ENCODE measurements at regions not wholly inside any gene's neighbourhood (a gene's known extent, or its start where the extent isn't known, plus 50 kb on each side); places are given as distances from the start of the nearest gene placed in this dataset.

- ChIA-PET POLR2A (no interaction called here), CTCF (no interaction called here)
- no peaks in the 10 kb centered on the region for H3K9me3 Mint-ChIP-seq (ENCODE audit: insufficient read depth)
- H3K27ac Mint-ChIP-seq: no peak overlapping the region
- no peak for DNase-seq
- no peak overlapping the region for H3K27ac ChIP-seq (ENCODE audit: low read length in 2 of 2)
- H3K4me3 Mint-ChIP-seq: no peak overlapping the region
- ATAC-seq (ENCODE audit: low read depth): no peak
- H3K4me1 ChIP-seq (ENCODE audit: control insufficient read depth in 2 of 2, insufficient read depth in 2 of 2, low read length in 2 of 2): peaks cover 0 to 3% of the 10 kb centered on the region in 2 donors
- no peak for TF ChIP-seq EZH2 (IDR thresholded peaks at IDR 0.05; ENCODE audit: borderline replicate concordance, insufficient read depth, low read depth, low read length, poor library complexity, severe bottlenecking)
- TF ChIP-seq CTCF (IDR thresholded peaks at IDR 0.05): no peak
- H3K4me2 ChIP-seq (replicated peaks; ENCODE audit: low read depth, low read length, poor library complexity, severe bottlenecking): no peak overlapping the region
- 75% methylated on average over 1 of the region's 2 CpGs for WGBS (ENCODE audit: insufficient coverage)
- H3K9me3 ChIP-seq (ENCODE audit: control extremely low read depth in 1 of 3, control insufficient read depth in 2 of 3, insufficient read depth in 1 of 3, low read length in 2 of 3): no peaks in the 10 kb centered on the region
- no peaks in the 10 kb centered on the region for H3K27me3 Mint-ChIP-seq
- no peaks in the 10 kb centered on the region for H3K36me3 ChIP-seq (replicated peaks in 1 of 2; ENCODE audit: control extremely low read depth in 1 of 2, control insufficient read depth in 1 of 2, extremely low read depth in 1 of 2, insufficient read depth in 2 of 2, low read length in 1 of 2)
- H2AFZ ChIP-seq (ENCODE audit: insufficient read depth, low read depth, low read length, poor library complexity, severe bottlenecking): no peak overlapping the region
- H4K20me1 ChIP-seq (ENCODE audit: control insufficient read depth, insufficient read depth, low read length, poor library complexity, severe bottlenecking): no peaks in the 10 kb centered on the region
- H3K9ac ChIP-seq (ENCODE audit: low read length): no peak overlapping the region
- H3K4me3 ChIP-seq (ENCODE audit: control extremely low read depth in 1 of 5, extremely low read depth in 1 of 5, insufficient read depth in 1 of 5, low read depth in 2 of 5, low read length in 4 of 5): no peak overlapping the region
- peaks cover 5% of the 10 kb centered on the region for H3K4me1 Mint-ChIP-seq
- intact Hi-C loops (cut with micrococcal nuclease): no loop called here
- H3K27me3 ChIP-seq (replicated peaks in 1 of 4; ENCODE audit: control extremely low read depth in 1 of 4, control insufficient read depth in 3 of 4, insufficient read depth in 4 of 4, low read length in 3 of 4): no peaks in the 10 kb centered on the region
- no peaks in the 10 kb centered on the region for H3K79me2 ChIP-seq (ENCODE audit: control insufficient read depth, insufficient read depth, low read length)
Measured at GRCh38 chr3:102189541-102189940, 245.3 kb upstream of the ZPLD1 start.

- no peaks in the 10 kb centered on the region for H3K9me3 ChIP-seq (ENCODE audit: control extremely low read depth in 1 of 3, control insufficient read depth in 2 of 3, insufficient read depth in 1 of 3, low read length in 2 of 3)
- peaks cover 5% of the 10 kb centered on the region for H3K4me1 Mint-ChIP-seq
- no peak overlapping the region for H3K4me3 Mint-ChIP-seq
- H3K36me3 ChIP-seq (replicated peaks in 1 of 2; ENCODE audit: control extremely low read depth in 1 of 2, control insufficient read depth in 1 of 2, extremely low read depth in 1 of 2, insufficient read depth in 2 of 2, low read length in 1 of 2): no peaks in the 10 kb centered on the region
- CTCF ChIA-PET: no interaction called here
- POLR2A ChIA-PET: no interaction called here
- no peak overlapping the region for H3K9ac ChIP-seq (ENCODE audit: low read length)
- H3K27me3 Mint-ChIP-seq: no peaks in the 10 kb centered on the region
- no peaks in the 10 kb centered on the region for H3K27me3 ChIP-seq (replicated peaks in 1 of 4; ENCODE audit: control extremely low read depth in 1 of 4, control insufficient read depth in 3 of 4, insufficient read depth in 4 of 4, low read length in 3 of 4)
- ATAC-seq (ENCODE audit: low read depth) (no peak), DNase-seq (no peak)
- no peaks in the 10 kb centered on the region for H4K20me1 ChIP-seq (ENCODE audit: control insufficient read depth, insufficient read depth, low read length, poor library complexity, severe bottlenecking)
- no peak overlapping the region for H3K4me2 ChIP-seq (replicated peaks; ENCODE audit: low read depth, low read length, poor library complexity, severe bottlenecking)
- no peak overlapping the region for H3K4me3 ChIP-seq (ENCODE audit: control extremely low read depth in 1 of 5, extremely low read depth in 1 of 5, insufficient read depth in 1 of 5, low read depth in 2 of 5, low read length in 4 of 5)
- H3K27ac Mint-ChIP-seq: peak overlapping the region; percentile 39
- H3K9me3 Mint-ChIP-seq (ENCODE audit: insufficient read depth): no peaks in the 10 kb centered on the region
- 96% methylated on average over 6 of the region's 7 CpGs for WGBS (ENCODE audit: insufficient coverage)
- H3K27ac ChIP-seq (ENCODE audit: low read length in 2 of 2): no peak overlapping the region
- no peak overlapping the region for H2AFZ ChIP-seq (ENCODE audit: insufficient read depth, low read depth, low read length, poor library complexity, severe bottlenecking)
- TF ChIP-seq CTCF (IDR thresholded peaks at IDR 0.05): no peak
- no peak for TF ChIP-seq EZH2 (IDR thresholded peaks at IDR 0.05; ENCODE audit: borderline replicate concordance, insufficient read depth, low read depth, low read length, poor library complexity, severe bottlenecking)
- H3K79me2 ChIP-seq (ENCODE audit: control insufficient read depth, insufficient read depth, low read length): no peaks in the 10 kb centered on the region
- peaks cover 0 to 3% of the 10 kb centered on the region in 2 donors for H3K4me1 ChIP-seq (ENCODE audit: control insufficient read depth in 2 of 2, insufficient read depth in 2 of 2, low read length in 2 of 2)
- intact Hi-C loops (cut with micrococcal nuclease): no loop called here
Measured at GRCh38 chr3:102189956-102190723, 244.7 kb upstream of the ZPLD1 start.

All from B cell (primary cell).